Left forelimb (tissue), 1 donor: ENCODE measurements at regions not wholly inside any gene's neighbourhood (a gene's known extent, or its start where the extent isn't known, plus 50 kb on each side); places are given as distances from the start of the nearest gene placed in this dataset.

Experiments
- DNase-seq: peaks from one replicate; pipeline ENCODE4 v3.0.0-alpha.2; 2018; ENCODE audit warnings: low spot score

GRCh38 chr2:129252781-129253460 is 726.5 kb upstream of the RAB6C start:
- no peak for DNase-seq

- no peak for DNase-seq
These were observed 726.0 kb upstream of the RAB6C start for GRCh38 chr2:129253461-129253812.

DNA sequence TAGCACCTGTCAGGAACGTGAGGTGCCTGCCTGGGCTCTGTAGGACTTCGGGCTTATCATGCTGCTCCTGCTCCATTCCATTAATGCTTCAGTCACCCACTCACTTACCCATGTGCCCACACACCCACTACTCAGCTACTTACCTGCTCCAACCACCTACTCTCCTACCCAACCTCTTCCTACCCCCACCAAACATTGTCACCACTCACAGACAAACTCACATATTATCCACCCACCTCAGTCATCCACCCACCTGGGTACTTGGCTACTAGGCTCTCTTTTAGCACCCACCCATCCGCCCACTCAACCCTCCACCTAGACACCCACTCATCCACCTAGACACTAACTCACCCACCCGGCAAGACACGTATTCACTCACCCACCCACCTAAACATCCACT is 724.7 kb upstream of the RAB6C start:
- no peak for DNase-seq

GRCh38 chr2:129255610-129256313 is 723.7 kb upstream of the RAB6C start:
- no peak for DNase-seq

DNA sequence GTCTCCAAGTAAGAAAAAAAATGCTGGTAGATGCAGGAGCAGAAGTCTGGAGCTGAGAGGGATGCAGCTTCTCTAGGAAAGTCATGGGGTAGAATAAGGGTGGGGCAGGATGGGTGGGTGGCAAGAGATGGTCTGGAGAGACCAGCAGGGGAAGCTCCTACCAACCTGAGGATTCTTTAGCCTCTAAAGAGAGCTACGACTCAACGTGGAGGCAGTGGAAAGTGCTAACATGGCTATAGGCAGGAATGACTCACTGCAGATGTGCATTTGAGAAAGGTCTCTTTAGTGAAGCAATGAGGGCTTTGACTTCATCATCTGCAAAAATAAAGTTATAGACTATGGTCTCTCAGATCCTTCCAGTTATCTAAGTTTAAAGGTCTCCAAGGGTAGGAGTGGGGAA is 722.8 kb upstream of the RAB6C start:
- DNase-seq: no peak

DNA sequence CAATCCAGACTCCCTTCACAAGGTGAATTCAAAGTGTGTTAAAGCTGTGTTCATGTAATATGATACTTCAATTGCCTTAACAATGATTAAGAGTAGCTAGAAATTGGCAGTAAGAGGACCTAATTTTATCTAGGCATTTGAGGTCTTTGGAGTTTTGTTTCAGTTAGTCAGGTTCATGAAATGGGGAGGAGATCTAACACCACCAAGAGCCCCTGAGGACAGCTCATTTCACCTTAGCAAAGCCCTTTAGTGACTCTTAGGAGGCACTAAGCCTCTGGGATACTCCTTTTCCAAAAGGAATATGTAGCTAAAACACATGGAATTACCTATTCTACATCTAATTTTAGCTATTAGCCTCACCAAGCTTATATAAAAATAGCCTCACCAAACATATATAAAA is 716.5 kb upstream of the RAB6C start:
- DNase-seq: no peak

GRCh38 chr2:129263939-129264338 is 715.5 kb upstream of the RAB6C start:
- no peak for DNase-seq

GRCh38 chr2:129267559-129267958 is 711.9 kb upstream of the RAB6C start:
- DNase-seq: no peak

DNA sequence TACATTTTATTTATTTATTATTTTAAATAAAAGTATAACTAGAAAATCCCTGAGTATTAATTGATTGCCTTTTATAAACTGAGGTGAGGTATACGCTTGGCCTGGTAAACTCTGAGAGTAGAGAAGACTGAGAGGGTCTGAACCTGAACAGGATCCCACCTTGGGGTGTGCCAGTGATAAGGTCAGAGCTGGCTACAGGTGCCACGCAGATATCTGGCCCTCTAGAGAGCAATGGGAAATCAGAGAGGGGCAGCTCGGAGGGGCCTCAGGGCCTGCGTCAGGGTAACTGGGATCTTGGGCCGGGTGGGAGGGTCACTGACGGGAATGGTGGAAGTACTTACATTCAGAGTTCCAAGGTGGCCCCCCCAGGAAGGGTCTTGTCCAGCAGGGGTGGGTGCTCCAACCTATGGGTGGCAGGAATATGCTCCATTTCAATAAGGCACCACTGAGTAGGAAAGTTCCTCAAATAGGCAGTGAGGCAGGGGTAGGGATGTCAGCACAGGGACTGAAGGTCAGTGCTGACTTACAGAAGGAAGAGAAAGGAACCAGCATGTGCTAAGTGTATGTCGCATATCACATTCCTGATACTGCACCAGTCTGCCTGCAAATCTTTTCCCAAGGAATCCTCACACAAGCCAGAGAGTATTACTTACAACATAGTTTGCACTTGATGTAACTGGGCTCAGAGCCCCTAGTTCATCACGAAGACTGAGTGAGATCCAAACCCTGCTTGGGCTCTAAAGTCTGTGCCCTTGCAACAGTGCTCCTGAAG is 706.0 kb upstream of the RAB6C start:
- DNase-seq: no peak

DNA sequence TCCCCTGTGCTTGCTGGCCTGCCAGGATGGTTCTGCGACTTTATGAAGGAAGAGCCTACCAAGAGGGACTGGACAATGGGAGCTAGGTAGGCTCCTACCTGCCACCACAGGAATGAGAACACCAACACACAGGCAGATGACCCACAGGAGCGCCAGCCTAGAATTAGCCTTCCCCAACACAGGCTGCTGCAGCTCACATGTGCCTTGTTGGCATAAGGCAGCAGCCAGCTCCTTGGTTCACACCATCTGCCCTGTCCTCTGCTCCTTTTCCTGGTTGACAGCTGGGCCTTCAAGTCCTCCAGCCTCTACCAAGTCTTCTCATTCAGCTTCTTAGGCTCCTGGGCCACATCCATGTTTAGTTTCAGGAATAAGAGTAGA is 705.4 kb upstream of the RAB6C start:
- no peak for DNase-seq

- no peak for DNase-seq
These were observed 704.5 kb upstream of the RAB6C start for GRCh38 chr2:129274918-129275317.

GRCh38 chr2:129275706-129276105 is 703.8 kb upstream of the RAB6C start:
- no peak for DNase-seq

- no peak for DNase-seq
These were observed 702.4 kb upstream of the RAB6C start for GRCh38 chr2:129276978-129277584.

DNA sequence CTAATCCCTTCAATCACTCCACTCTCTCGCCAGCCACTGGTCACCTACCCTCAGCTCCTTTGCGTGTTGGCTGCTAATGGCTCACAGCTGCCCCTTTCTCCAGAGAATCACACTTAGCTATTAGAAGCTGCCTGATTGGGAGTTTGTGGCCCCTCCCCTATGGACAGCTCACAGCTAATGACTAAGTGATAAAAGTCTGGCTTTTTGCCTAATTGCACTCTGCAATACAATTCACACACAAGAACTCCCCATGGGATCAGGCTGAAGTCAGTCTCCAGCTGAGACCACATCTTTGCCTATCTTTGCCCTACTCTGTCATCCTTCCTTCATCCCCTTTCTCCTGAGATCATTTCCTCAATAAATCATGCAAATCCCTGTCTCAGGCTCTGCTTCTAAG is 701.9 kb upstream of the RAB6C start:
- no peak for DNase-seq

DNA sequence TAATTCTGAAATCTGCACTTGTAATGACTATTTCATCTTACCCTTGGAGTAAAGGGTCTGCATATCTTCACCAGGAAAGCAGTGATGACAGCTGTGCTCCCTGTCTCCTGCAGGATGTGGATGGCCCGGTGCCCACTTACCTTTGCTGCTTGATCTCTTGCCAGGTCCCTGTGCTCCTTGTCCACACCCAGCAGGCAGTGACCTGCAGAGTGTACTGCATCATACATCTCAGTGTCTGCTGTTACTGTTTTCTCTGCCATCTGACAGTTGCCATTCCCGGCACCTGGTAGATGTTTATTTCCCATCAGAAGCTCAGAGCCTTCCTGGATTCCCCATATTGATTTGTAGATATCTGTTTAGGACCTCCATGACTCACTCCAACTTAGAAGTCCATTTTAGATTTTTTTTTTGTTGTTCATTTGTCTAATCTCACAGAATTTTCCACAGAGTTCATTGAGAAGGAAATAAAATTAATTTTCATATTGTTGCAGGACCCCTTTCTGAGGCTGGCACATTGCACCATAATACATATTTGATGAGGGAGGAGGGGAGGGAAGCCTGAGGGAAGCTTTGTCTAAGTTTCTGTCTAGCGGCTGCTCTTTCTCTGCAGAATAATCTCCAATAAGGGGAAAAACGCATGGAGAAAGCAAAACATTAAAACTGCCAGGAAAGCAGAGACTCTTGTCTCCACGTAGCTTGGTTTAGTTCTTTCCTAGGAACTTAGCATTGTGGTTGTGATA is 697.5 kb upstream of the RAB6C start:
- no peak for DNase-seq

GRCh38 chr2:129285012-129285411 is 694.5 kb upstream of the RAB6C start:
- no peak for DNase-seq

DNA sequence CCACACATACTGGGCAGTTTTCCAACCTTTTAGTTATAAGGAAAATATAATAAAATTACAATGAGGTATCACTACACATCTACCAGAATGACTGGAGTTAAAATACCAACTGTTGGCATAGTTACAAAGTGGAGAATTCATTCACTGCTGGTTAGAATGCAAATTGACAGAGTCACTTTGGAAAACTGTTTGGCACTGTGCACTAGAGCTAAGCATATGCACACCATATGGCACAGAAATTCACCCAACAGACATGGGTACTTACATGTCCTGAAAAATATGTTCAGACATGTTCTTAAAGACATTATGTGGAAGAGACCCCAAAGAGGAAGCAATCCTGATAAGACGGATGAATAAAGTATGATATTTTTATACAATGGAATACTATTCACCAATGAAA is 686.1 kb upstream of the RAB6C start:
- DNase-seq: no peak

DNA sequence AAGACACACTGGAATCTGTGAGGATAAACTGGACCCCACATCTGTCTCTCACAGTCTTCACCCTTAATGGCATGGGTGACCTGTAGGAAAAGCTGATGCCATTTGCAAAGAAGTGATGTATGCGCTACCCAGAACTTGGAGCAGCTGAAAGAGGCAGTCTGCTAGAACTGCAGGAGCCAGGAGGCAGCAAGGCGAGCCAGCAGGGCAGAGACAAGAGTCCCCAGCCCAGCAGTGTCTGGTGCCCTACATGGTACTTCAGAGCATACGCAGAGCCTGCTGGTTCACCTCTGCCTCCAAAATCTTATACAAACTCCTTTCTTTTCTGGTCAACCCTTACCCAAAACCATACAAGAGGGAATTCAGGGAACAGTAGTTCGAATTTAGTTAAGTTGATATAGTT is 683.1 kb upstream of the RAB6C start:
- no peak for DNase-seq

DNA sequence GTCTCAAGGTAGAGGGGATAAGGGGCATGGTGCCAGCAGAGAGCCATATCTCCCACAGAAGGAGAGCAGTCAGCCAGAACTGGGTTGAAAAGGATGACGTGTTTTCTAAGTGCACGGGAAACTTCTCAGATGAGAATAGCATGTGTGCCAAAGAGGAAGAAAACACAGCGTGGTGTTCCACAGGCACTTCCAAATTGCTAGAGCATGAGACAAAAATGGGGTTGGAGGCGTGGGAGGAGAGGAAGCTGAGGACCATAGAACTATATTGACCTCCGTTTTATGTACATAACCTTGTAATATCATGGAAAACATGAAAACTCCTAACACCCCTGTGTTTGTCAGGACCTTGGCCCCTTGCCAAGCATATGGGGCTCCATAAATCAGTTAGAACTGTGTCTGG is 682.7 kb upstream of the RAB6C start:
- DNase-seq: no peak

DNA sequence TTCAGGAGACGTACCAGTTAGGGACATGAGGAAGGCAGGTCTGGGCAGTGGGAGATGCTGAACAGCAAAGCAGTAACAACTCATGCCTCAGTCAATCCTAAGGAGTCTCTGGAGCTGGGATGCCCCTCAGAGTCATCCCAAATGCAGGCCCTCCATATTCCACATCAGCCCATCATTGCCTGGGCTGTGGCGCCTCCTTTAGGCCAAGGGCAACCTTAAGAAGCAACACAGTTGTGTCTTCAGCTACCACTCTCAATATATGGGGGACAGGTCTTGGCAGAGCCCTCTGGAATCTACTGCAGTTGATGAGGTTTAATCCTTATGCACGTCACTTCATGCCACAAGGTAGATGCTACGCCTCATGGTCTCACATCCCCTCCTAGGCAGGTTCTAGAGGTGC is 682.0 kb upstream of the RAB6C start:
- DNase-seq: no peak

DNA sequence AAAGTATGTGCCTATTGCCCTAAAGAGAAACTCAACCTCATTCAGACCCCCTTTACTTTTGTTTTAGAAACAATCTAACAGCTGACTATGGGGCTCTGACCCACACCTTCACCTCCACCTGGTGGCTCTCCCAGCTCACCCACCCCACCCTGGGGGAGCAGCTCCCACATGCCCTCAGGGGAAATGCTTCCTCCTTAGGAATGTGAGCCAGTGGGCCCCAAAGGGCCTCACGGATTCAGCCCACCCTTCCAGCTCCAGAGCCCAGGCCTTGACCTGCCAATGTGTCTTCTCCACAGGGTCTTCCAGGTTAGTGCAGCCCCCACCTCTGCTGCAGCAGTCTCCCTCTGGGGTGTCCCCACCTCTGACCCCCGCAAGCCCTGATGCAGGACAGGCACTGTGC is 680.1 kb upstream of the RAB6C start:
- DNase-seq: no peak

- no peak for DNase-seq
These were observed 679.7 kb upstream of the RAB6C start for GRCh38 chr2:129299756-129300155.
